ENCODE measurements at regions not wholly inside any gene's neighbourhood (a gene's known extent, or its start where the extent isn't known, plus 50 kb on each side); places are given as distances from the start of the nearest gene placed in this dataset.

- Mint-ChIP-seq H3K36me3 (ENCODE audit: low read depth, unreplicated experiment) (no peaks in the 10 kb centered on the region), H3K9me3 (ENCODE audit: unreplicated experiment) (no peaks in the 10 kb centered on the region), H3K4me3 (ENCODE audit: unreplicated experiment) (no peak overlapping the region), H3K4me1 (ENCODE audit: unreplicated experiment) (peaks cover 21% of the 10 kb centered on the region), H3K27me3 (ENCODE audit: unreplicated experiment) (peaks cover 1% of the 10 kb centered on the region), H3K27ac (ENCODE audit: unreplicated experiment) (no peak overlapping the region)
- TF ChIP-seq, protein P1, sequence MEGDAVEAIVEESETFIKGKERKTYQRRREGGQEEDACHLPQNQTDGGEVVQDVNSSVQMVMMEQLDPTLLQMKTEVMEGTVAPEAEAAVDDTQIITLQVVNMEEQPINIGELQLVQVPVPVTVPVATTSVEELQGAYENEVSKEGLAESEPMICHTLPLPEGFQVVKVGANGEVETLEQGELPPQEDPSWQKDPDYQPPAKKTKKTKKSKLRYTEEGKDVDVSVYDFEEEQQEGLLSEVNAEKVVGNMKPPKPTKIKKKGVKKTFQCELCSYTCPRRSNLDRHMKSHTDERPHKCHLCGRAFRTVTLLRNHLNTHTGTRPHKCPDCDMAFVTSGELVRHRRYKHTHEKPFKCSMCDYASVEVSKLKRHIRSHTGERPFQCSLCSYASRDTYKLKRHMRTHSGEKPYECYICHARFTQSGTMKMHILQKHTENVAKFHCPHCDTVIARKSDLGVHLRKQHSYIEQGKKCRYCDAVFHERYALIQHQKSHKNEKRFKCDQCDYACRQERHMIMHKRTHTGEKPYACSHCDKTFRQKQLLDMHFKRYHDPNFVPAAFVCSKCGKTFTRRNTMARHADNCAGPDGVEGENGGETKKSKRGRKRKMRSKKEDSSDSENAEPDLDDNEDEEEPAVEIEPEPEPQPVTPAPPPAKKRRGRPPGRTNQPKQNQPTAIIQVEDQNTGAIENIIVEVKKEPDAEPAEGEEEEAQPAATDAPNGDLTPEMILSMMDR (IDR thresholded peaks at IDR 0.05; ENCODE audit: unreplicated experiment): no peak
- DNase-seq (ENCODE audit: low spot score): no peak
Measured at GRCh38 chr16:87174061-87174460, 143.1 kb downstream of the C16orf95 start.

DNA sequence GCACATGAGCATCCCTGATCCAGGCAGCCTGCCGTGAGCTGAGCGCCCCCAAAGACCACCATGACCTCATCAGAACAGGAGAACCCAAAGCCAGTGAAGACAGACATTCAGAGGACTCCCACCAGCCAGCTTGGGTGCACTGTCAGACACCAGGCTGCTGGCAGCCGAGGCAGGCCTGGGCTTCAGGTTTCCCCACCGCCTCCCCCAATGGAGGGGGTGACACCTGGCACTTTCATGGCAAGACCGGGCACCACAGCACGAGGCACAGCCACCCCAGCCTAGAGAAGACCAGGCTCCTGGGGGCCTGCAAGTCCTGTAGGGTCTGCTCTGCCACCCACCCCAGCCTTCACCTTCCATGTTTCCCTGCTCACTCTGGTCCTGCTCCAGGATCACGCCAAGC is 140.5 kb downstream of the C16orf95 start:
- Mint-ChIP-seq H3K27ac (ENCODE audit: unreplicated experiment) (no peak overlapping the region), H3K36me3 (ENCODE audit: low read depth, unreplicated experiment) (no peaks in the 10 kb centered on the region), H3K9me3 (ENCODE audit: unreplicated experiment) (no peaks in the 10 kb centered on the region), H3K4me3 (ENCODE audit: unreplicated experiment) (no peak overlapping the region), H3K4me1 (ENCODE audit: unreplicated experiment) (peaks cover 34% of the 10 kb centered on the region), H3K27me3 (ENCODE audit: unreplicated experiment) (peaks cover 3% of the 10 kb centered on the region)
- TF ChIP-seq, protein P1 (IDR thresholded peaks at IDR 0.05; ENCODE audit: unreplicated experiment): no peak
- no peak for DNase-seq (ENCODE audit: low spot score)

- no peak overlapping the region for H3K27ac Mint-ChIP-seq (ENCODE audit: unreplicated experiment)
- no peak overlapping the region for H3K4me3 Mint-ChIP-seq (ENCODE audit: unreplicated experiment)
- H3K27me3 Mint-ChIP-seq (ENCODE audit: unreplicated experiment): peaks cover 5% of the 10 kb centered on the region
- no peak for DNase-seq (ENCODE audit: low spot score)
- no peaks in the 10 kb centered on the region for H3K36me3 Mint-ChIP-seq (ENCODE audit: low read depth, unreplicated experiment)
- H3K9me3 Mint-ChIP-seq (ENCODE audit: unreplicated experiment): no peaks in the 10 kb centered on the region
- peaks cover 34% of the 10 kb centered on the region for H3K4me1 Mint-ChIP-seq (ENCODE audit: unreplicated experiment)
- TF ChIP-seq, protein P1 (IDR thresholded peaks at IDR 0.05; ENCODE audit: unreplicated experiment): no peak
Measured at GRCh38 chr16:87177673-87178072, 139.5 kb downstream of the C16orf95 start.

DNA sequence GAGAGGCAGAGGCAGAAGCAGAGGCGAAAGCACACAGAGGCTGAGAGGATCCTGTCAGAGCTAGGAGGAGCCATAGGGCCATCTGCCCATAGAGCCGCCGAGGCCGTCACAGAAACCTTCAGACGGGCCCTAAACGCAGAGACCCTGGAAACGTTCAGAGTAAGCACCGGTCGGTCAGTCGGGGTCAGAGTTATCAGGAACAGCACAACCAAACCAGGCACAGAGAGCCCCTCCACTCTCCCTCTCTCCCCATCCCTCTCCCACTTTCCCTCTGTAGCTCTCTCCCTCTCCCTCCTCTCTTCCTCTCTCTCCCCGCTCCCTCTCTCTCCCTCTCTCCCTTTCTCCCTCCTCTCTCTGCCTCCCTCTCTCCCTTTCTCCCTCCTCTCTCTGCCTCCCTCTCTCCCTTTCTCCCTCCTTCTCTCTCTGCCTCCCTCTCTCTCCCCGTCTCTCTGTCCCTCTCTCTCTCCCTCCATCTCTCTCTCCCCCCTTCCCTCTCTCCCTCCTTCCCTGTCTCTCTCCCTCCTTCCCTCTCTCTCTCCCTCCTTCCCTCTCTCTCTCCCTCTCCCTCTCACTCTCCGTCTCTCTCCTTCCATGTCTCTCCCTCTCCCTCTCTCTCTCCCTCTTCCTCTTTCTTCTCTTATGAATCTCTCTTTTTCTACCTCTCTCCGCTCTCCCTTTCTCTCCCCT is 138.9 kb downstream of the C16orf95 start:
- peak overlapping the region; percentile 67 for H3K27ac Mint-ChIP-seq (ENCODE audit: unreplicated experiment)
- H3K4me3 Mint-ChIP-seq (ENCODE audit: unreplicated experiment): no peak overlapping the region
- no peaks in the 10 kb centered on the region for H3K36me3 Mint-ChIP-seq (ENCODE audit: low read depth, unreplicated experiment)
- no peaks in the 10 kb centered on the region for H3K9me3 Mint-ChIP-seq (ENCODE audit: unreplicated experiment)
- TF ChIP-seq, protein P1 (IDR thresholded peaks at IDR 0.05; ENCODE audit: unreplicated experiment): no peak
- H3K27me3 Mint-ChIP-seq (ENCODE audit: unreplicated experiment): peaks cover 5% of the 10 kb centered on the region
- peaks cover 34% of the 10 kb centered on the region for H3K4me1 Mint-ChIP-seq (ENCODE audit: unreplicated experiment)
- peak; percentile 17 for DNase-seq (ENCODE audit: low spot score)

DNA sequence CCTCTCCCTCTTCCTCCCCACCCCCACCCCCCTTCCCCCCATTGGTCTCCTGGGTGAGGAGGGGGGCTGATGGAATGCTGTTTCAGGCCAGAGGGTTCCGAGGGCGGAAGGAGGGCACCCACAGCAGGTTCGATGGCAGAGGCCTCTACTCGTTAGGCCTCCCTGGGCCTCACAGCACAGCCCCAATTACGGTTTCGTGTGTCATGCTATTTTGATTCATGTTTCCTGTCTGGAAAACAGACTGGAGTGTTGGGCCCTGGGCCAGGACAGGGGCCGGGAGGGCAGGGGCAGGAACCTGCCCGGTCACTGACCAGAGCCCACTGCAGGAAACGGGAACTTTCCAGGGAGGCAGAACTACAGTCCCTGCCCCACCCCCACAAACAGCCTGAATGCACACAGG is 138.2 kb downstream of the C16orf95 start:
- Mint-ChIP-seq H3K27me3 (ENCODE audit: unreplicated experiment) (peaks cover 5% of the 10 kb centered on the region), H3K27ac (ENCODE audit: unreplicated experiment) (peak overlapping the region; percentile 36)
- DNase-seq (ENCODE audit: low spot score): peak; percentile 39

More for the DNA sequence above, 138.2 kb downstream of the C16orf95 start:
- peaks cover 34% of the 10 kb centered on the region for H3K4me1 Mint-ChIP-seq (ENCODE audit: unreplicated experiment)
- no peak overlapping the region for H3K4me3 Mint-ChIP-seq (ENCODE audit: unreplicated experiment)
- no peaks in the 10 kb centered on the region for H3K9me3 Mint-ChIP-seq (ENCODE audit: unreplicated experiment)
- H3K36me3 Mint-ChIP-seq (ENCODE audit: low read depth, unreplicated experiment): no peaks in the 10 kb centered on the region
- TF ChIP-seq, protein P1 (IDR thresholded peaks at IDR 0.05; ENCODE audit: unreplicated experiment): no peak

Measured in endothelial cell (in vitro differentiated cells).